ENCODE measurements at regions not wholly inside any gene's neighbourhood (a gene's known extent, or its start where the extent isn't known, plus 50 kb on each side); places are given as distances from the start of the nearest gene placed in this dataset.

DNA sequence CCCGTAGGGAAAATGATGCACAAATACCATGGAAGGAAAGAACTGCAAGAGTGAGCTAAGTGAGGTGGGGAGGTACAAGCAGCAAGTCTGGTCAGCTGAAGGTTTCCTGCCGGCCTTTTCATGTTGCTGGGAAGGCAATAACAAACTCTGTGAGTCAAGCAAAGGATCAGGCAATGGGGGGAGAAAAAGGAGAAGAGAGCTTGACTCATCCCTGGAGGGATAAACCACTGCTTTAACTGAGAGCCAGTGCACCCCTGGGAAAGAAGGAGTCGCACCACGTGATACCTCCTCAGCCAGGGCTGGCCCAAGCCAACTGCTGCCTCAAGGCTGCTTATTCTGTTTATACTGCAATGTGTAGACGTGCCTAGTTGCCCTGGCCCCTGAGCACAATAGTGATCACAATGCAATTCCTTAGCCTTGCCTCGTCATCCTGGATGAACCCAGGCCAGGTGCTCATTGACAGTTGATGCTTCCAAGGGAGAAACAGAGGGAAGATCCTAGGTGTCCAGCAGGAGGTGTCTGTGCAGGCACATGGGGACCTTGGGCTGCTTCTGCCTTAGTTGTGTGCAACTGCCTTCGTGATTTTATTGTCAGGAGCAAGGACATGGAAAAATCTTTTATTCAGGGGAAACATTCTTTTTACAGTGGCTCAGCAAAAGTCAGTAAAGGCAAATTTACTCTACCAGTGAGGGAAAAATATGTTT, 203.0 kb upstream of the TUT7 start:
- no peaks in the 10 kb centered on the region for H3K36me3 ChIP-seq (ENCODE audit: control insufficient read depth, low read length)
- H3K9me2 ChIP-seq (replicated peaks; ENCODE audit: control insufficient read depth, low read length), result no peaks in the 10 kb centered on the region
- H3K9me3 ChIP-seq (ENCODE audit: control insufficient read depth, insufficient read depth, low read length), result no peaks in the 10 kb centered on the region
- H3K4me3 ChIP-seq (ENCODE audit: low read length), result no peak overlapping the region
- no peak overlapping the region for H3K4me2 ChIP-seq (ENCODE audit: low read length)
- no peaks in the 10 kb centered on the region for H3F3A ChIP-seq (ENCODE audit: control insufficient read depth, insufficient read depth)
- H3K79me2 ChIP-seq (ENCODE audit: control insufficient read depth, low read length), result no peaks in the 10 kb centered on the region
- H3K4me1 ChIP-seq (ENCODE audit: control insufficient read depth, low read length), result no peaks in the 10 kb centered on the region
- TF ChIP-seq, protein P1, sequence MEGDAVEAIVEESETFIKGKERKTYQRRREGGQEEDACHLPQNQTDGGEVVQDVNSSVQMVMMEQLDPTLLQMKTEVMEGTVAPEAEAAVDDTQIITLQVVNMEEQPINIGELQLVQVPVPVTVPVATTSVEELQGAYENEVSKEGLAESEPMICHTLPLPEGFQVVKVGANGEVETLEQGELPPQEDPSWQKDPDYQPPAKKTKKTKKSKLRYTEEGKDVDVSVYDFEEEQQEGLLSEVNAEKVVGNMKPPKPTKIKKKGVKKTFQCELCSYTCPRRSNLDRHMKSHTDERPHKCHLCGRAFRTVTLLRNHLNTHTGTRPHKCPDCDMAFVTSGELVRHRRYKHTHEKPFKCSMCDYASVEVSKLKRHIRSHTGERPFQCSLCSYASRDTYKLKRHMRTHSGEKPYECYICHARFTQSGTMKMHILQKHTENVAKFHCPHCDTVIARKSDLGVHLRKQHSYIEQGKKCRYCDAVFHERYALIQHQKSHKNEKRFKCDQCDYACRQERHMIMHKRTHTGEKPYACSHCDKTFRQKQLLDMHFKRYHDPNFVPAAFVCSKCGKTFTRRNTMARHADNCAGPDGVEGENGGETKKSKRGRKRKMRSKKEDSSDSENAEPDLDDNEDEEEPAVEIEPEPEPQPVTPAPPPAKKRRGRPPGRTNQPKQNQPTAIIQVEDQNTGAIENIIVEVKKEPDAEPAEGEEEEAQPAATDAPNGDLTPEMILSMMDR (IDR thresholded peaks at IDR 0.05; ENCODE audit: low read depth, low read length, poor library complexity, severe bottlenecking), result no peak
- TF ChIP-seq EZH2phosphoT487 (IDR thresholded peaks at IDR 0.05; ENCODE audit: borderline replicate concordance, low read length), result no peak
- no peaks in the 10 kb centered on the region for H3K27me3 ChIP-seq (ENCODE audit: control insufficient read depth, low read length)
- no peak overlapping the region for H3K27ac ChIP-seq (ENCODE audit: low read depth, low read length)
- no peaks in the 10 kb centered on the region for H4K20me1 ChIP-seq (ENCODE audit: control insufficient read depth, insufficient read depth, low read depth, low read length)

DNA sequence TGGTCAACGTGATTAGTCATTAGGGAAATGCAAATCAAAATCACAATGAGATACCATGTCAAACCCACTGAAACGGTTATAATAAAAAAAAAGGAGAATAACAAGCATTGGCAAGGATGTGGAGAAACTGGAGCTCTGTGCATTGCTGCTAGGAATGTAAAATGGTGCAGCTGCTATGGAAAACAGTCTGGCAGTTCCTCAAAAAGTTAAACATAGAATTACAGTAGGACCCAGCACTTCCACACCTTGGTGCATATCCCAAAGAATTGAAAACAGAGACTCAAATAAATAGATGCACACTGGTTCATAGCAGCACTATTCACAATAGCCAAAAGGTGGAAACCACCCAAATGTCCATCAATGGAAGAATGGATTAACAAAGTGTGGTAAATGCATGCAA, 201.5 kb upstream of the TUT7 start:
- H3K27ac ChIP-seq (ENCODE audit: low read depth, low read length), result no peak overlapping the region
- H3K36me3 ChIP-seq (ENCODE audit: control insufficient read depth, low read length), result no peaks in the 10 kb centered on the region
- TF ChIP-seq, protein P1 (IDR thresholded peaks at IDR 0.05; ENCODE audit: low read depth, low read length, poor library complexity, severe bottlenecking), result no peak
- no peak for TF ChIP-seq EZH2phosphoT487 (IDR thresholded peaks at IDR 0.05; ENCODE audit: borderline replicate concordance, low read length)
- H3K79me2 ChIP-seq (ENCODE audit: control insufficient read depth, low read length), result no peaks in the 10 kb centered on the region
- no peaks in the 10 kb centered on the region for H4K20me1 ChIP-seq (ENCODE audit: control insufficient read depth, insufficient read depth, low read depth, low read length)
- H3K9me3 ChIP-seq (ENCODE audit: control insufficient read depth, insufficient read depth, low read length), result no peaks in the 10 kb centered on the region
- no peak overlapping the region for H3K4me2 ChIP-seq (ENCODE audit: low read length)
- no peaks in the 10 kb centered on the region for H3K9me2 ChIP-seq (replicated peaks; ENCODE audit: control insufficient read depth, low read length)
- H3K4me1 ChIP-seq (ENCODE audit: control insufficient read depth, low read length), result no peaks in the 10 kb centered on the region
- H3F3A ChIP-seq (ENCODE audit: control insufficient read depth, insufficient read depth), result no peaks in the 10 kb centered on the region
- H3K4me3 ChIP-seq (ENCODE audit: low read length), result no peak overlapping the region
- H3K27me3 ChIP-seq (ENCODE audit: control insufficient read depth, low read length), result no peaks in the 10 kb centered on the region

DNA sequence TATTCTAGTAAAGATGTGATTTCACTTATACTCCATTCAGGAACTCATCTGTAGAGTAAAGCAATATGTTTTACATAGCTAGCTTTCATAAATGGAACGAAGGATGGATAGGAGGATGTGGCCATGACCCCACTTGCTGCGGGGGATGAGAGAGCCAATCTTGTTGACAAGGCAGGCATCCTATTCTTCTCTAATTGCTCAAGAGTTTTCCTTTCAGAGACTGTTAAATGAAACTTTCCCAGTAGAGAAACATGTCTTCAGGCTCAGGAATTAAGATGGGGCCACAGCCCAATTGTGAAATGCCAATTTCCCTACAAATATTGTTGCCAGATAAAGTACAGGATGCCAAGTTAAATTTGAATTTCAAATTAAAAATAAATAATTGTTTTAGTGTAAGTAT, 196.2 kb upstream of the TUT7 start:
- no peaks in the 10 kb centered on the region for H3K27me3 ChIP-seq (ENCODE audit: control insufficient read depth, low read length)
- H3K36me3 ChIP-seq (ENCODE audit: control insufficient read depth, low read length), result no peaks in the 10 kb centered on the region
- no peak for TF ChIP-seq EZH2phosphoT487 (IDR thresholded peaks at IDR 0.05; ENCODE audit: borderline replicate concordance, low read length)
- TF ChIP-seq, protein P1 (IDR thresholded peaks at IDR 0.05; ENCODE audit: low read depth, low read length, poor library complexity, severe bottlenecking), result no peak
- no peaks in the 10 kb centered on the region; the same call in 1 of the 2 replicates for H3K9me2 ChIP-seq (replicated peaks; ENCODE audit: control insufficient read depth, low read length)
- no peak overlapping the region for H3K4me3 ChIP-seq (ENCODE audit: low read length)
- no peaks in the 10 kb centered on the region for H3K9me3 ChIP-seq (ENCODE audit: control insufficient read depth, insufficient read depth, low read length)
- H3K79me2 ChIP-seq (ENCODE audit: control insufficient read depth, low read length), result no peaks in the 10 kb centered on the region
- no peaks in the 10 kb centered on the region for H3K4me1 ChIP-seq (ENCODE audit: control insufficient read depth, low read length)
- H3K27ac ChIP-seq (ENCODE audit: low read depth, low read length), result no peak overlapping the region
- no peak overlapping the region for H3K4me2 ChIP-seq (ENCODE audit: low read length)
- H4K20me1 ChIP-seq (ENCODE audit: control insufficient read depth, insufficient read depth, low read depth, low read length), result no peaks in the 10 kb centered on the region
- H3F3A ChIP-seq (ENCODE audit: control insufficient read depth, insufficient read depth), result no peaks in the 10 kb centered on the region

All from DOHH2 (cell line).